Uterus (tissue), 3 donors: ENCODE measurements at regions not wholly inside any gene's neighbourhood (a gene's known extent, or its start where the extent isn't known, plus 50 kb on each side); places are given as distances from the start of the nearest gene placed in this dataset.

Experiments used
- DNase-seq, 2 donors: peaks; one replicate each; pipeline ENCODE4 v3.0.0-alpha.2; 2019 to 2020
- H3K27ac ChIP-seq, 2 donors: fragments of 200-600 bp; sonication (generic); 1 replicate in 1 of 2; 2 replicates in 1 of 2; pipeline ENCODE4 v1.5.1; 2016 to 2018
- H3K27me3 ChIP-seq, 2 donors: fragments of 200-600 bp; sonication (generic); one replicate each; pipeline ENCODE4 v1.5.1; 2018 to 2019; ENCODE audit warnings: control low read depth in 1 of 2
- H3K36me3 ChIP-seq, 2 donors: fragments of 200-600 bp; sonication (generic); one replicate each; pipeline ENCODE4 v1.5.1; 2019; ENCODE audit warnings: control low read depth in 1 of 2
- H3K4me1 ChIP-seq, 2 donors: fragments of 200-600 bp; sonication (generic); one replicate each; pipeline ENCODE4 v1.5.1; 2018 to 2019; ENCODE audit warnings: control low read depth in 1 of 2
- H3K4me3 ChIP-seq, 2 donors: fragments of 200-600 bp; sonication (generic); 1 replicate in 1 of 2; 2 replicates in 1 of 2; pipeline ENCODE4 v1.5.1; 2018 to 2019; ENCODE audit warnings: mild to moderate bottlenecking in 1 of 2
- H3K9me3 ChIP-seq, 2 donors: fragments of 200-600 bp; sonication (generic); one replicate each; pipeline ENCODE4 v1.5.1; 2019; ENCODE audit warnings: control low read depth in 1 of 2
- CTCF ChIP-seq, 4 experiments: fragments of 200-600 bp in 2 of 4; fragments of 450-650 bp in 2 of 4; sonication (generic) in 2 of 4; IDR thresholded peaks; one replicate each; pipeline ENCODE4 v1.5.1; 2016 to 2019; ENCODE audit warnings: antibody characterized with exemption in 4 of 4, mild to moderate bottlenecking in 2 of 4, moderate library complexity in 1 of 4
- POLR2A ChIP-seq, 2 donors: fragments of 450-650 bp; IDR thresholded peaks; one replicate each; pipeline ENCODE4 v1.6.1; 2016; ENCODE audit warnings: antibody characterized with exemption in 2 of 2, mild to moderate bottlenecking in 1 of 2, moderate library complexity in 1 of 2
- intact Hi-C: fragments of 100-400 bp; cut with DNase I; formaldehyde crosslinking; loops from one replicate; pipeline ENCODE4 v1.15.1; 2023; ENCODE audit warnings: low total_unique reads
- donor health status: DM: yes; HTN: yes; CAD: no.

DNA sequence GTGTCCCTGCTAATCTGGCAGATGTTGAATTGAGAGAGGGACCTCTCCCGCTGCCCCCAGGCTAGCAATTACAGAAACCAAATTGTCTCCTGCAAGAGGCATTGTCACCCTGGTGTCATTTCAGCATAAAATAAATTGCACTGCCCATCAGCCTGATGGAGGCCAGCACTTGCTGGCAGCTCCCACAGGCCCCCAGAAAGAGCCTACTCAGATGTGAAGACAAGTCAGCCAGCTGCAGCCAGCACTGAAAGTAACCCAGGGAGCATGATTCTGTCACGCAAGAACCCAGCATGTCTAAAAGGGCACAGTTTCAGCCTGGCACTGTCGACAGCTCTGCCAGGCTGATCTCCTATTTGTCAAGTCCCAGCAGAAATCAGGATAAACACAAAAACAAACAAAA lies 110.3 kb upstream of the CTTNBP2NL start:
- Histone ChIP-seq H3K27ac (no peak overlapping the region), H3K36me3 (no peaks in the 10 kb centered on the region), H3K27me3 (no peaks in the 10 kb centered on the region), H3K4me3 (no peak overlapping the region), H3K9me3 (no peaks in the 10 kb centered on the region), H3K4me1 (no peaks in the 10 kb centered on the region)
- intact Hi-C loops = no loop called here
- no peak for DNase-seq
- TF ChIP-seq CTCF (IDR thresholded peaks at IDR 0.05) (no peak), POLR2A (IDR thresholded peaks at IDR 0.05) (no peak)

- Histone ChIP-seq H3K36me3 (no peaks in the 10 kb centered on the region), H3K27ac (no peak overlapping the region), H3K4me1 (no peaks in the 10 kb centered on the region), H3K27me3 (no peaks in the 10 kb centered on the region), H3K4me3 (no peak overlapping the region), H3K9me3 (no peaks in the 10 kb centered on the region)
- TF ChIP-seq POLR2A (IDR thresholded peaks at IDR 0.05) = no peak
- intact Hi-C loops = no loop called here
- no peak for DNase-seq
Observed at GRCh38 chr1:112296908-112297307, 99.1 kb upstream of the CTTNBP2NL start.

- Histone ChIP-seq H3K36me3 (no peaks in the 10 kb centered on the region), H3K9me3 (no peaks in the 10 kb centered on the region), H3K4me1 (no peaks in the 10 kb centered on the region), H3K4me3 (no peak overlapping the region), H3K27ac (no peak overlapping the region), H3K27me3 (no peaks in the 10 kb centered on the region)
- intact Hi-C loops = no loop called here
- no peak for DNase-seq
- TF ChIP-seq POLR2A (IDR thresholded peaks at IDR 0.05) (no peak), CTCF (IDR thresholded peaks at IDR 0.05) (no peak)
Observed at GRCh38 chr1:112297536-112297935, 98.5 kb upstream of the CTTNBP2NL start.

- TF ChIP-seq POLR2A (IDR thresholded peaks at IDR 0.05) = no peak
- TF ChIP-seq CTCF (IDR thresholded peaks at IDR 0.05) = no peak
- H3K27me3 ChIP-seq = no peaks in the 10 kb centered on the region
- no peak overlapping the region for H3K27ac ChIP-seq
- DNase-seq = no peak
- H3K36me3 ChIP-seq = no peaks in the 10 kb centered on the region
- intact Hi-C loops = no loop called here
- H3K4me3 ChIP-seq = no peak overlapping the region
- H3K9me3 ChIP-seq = no peaks in the 10 kb centered on the region
- no peaks in the 10 kb centered on the region for H3K4me1 ChIP-seq
Observed at GRCh38 chr1:112298558-112298957, 97.5 kb upstream of the CTTNBP2NL start.

DNA sequence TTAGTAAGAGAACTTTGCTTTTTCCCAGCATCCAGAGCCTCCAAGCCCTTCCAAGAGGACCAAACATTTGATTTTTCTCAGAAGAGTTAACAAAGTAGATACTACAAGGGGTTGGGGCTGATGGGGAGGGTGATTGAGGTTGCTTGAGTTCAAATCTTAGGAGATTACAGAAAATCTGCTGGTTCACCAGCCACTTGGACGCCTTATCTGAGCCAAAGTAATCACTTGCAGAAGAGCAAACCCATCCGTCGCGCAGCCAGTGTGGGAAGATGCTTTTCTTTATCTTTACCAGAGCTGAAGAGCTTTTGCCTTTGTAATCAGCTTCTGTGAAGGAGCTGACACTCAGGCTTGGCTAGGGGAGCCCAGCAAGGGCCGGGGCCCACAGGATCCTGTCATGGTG lies 91.9 kb upstream of the CTTNBP2NL start:
- no peak overlapping the region for H3K27ac ChIP-seq
- H3K4me1 ChIP-seq = no peaks in the 10 kb centered on the region
- intact Hi-C loops = no loop called here
- H3K27me3 ChIP-seq = no peaks in the 10 kb centered on the region
- H3K4me3 ChIP-seq = no peak overlapping the region
- TF ChIP-seq CTCF (IDR thresholded peaks at IDR 0.05) (no peak), POLR2A (IDR thresholded peaks at IDR 0.05) (no peak)
- no peaks in the 10 kb centered on the region for H3K9me3 ChIP-seq
- H3K36me3 ChIP-seq = no peaks in the 10 kb centered on the region
- no peak for DNase-seq

- Histone ChIP-seq H3K4me3 (no peak overlapping the region), H3K27me3 (no peaks in the 10 kb centered on the region), H3K9me3 (no peaks in the 10 kb centered on the region), H3K27ac (no peak overlapping the region), H3K4me1 (no peaks in the 10 kb centered on the region), H3K36me3 (no peaks in the 10 kb centered on the region)
- no peak for TF ChIP-seq CTCF (IDR thresholded peaks at IDR 0.05)
- TF ChIP-seq POLR2A (IDR thresholded peaks at IDR 0.05) = no peak
- intact Hi-C loops = no loop called here
- no peak for DNase-seq
Observed at GRCh38 chr1:112304612-112305011, 91.4 kb upstream of the CTTNBP2NL start.
